ENCODE measurements at regions not wholly inside any gene's neighbourhood (a gene's known extent, or its start where the extent isn't known, plus 50 kb on each side); places are given as distances from the start of the nearest gene placed in this dataset.

DNA sequence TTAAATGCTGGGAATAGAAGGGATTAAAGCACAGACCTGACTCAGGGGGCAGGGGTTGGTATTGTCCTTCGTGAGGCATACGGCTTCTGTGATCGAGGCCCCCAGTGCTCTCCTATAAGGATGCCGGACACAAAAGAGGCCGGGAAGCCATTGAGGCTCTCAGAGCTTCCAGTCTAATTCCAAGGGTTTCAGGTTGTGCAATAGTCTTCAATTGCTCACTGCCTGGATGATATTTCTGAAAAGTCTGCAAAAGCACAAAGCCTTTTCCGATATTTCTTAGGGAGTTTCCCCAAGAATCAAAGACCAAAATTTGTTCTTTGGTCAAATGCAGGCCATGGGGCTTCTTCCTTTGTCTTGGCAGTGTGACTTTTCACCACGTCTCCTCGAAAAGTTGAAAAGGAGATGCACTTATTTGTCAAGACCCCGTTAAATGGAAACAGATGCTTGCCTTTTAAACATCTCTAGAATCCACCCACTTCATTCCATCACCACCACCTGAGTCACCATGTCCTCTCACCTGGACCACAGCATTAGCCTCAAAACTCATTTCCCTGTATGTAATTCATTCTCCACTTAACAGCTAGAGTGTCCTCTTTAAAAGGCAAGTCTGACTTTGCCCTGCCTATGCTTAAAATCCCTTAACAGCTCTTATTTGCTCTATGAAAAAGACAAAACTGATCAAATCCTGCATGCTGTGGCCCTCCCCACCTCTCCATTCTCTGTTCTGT, 134.8 kb upstream of the NAMPT start:
- Histone ChIP-seq H3K9me3 (replicated peaks; ENCODE audit: low read length) (no peaks in the 10 kb centered on the region), H3K36me3 (ENCODE audit: insufficient read depth, low read length) (no peaks in the 10 kb centered on the region), H3K4me3 (ENCODE audit: low read length) (no peak overlapping the region), H3K4me2 (ENCODE audit: low read length) (no peak overlapping the region), H3K27me3 (ENCODE audit: control insufficient read depth, insufficient read depth, low read length) (no peaks in the 10 kb centered on the region), H3K4me1 (ENCODE audit: control insufficient read depth, insufficient read depth, low read length) (peaks cover 18% of the 10 kb centered on the region), H3K9ac (ENCODE audit: low read depth, low read length) (no peak overlapping the region)

DNA sequence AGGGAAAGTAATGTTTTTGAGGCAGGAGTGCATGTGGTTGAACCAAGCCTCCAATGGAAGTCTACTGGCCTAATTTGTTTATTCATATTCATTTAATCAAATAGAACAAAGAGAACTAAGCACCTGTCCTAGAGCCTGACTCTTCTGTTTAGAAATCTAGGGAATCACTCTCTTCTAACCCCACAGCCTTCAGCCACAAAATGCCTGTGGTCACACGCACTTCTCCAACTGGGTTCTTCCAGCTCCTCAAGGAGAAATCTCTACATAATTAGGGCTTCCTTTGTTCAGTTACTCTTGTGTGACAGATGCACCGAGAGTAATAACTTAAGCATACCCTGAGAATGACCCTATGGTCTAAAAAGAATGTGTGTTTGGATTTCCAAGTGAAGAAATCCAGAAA, 133.7 kb upstream of the NAMPT start:
- no peak overlapping the region for H3K4me3 ChIP-seq (ENCODE audit: low read length)
- no peaks in the 10 kb centered on the region for H3K36me3 ChIP-seq (ENCODE audit: insufficient read depth, low read length)
- H3K27me3 ChIP-seq (ENCODE audit: control insufficient read depth, insufficient read depth, low read length) = peaks cover 2% of the 10 kb centered on the region
- no peak overlapping the region for H3K9ac ChIP-seq (ENCODE audit: low read depth, low read length)
- peaks cover 13% of the 10 kb centered on the region for H3K4me1 ChIP-seq (ENCODE audit: control insufficient read depth, insufficient read depth, low read length)
- H3K9me3 ChIP-seq (replicated peaks; ENCODE audit: low read length) = no peaks in the 10 kb centered on the region
- H3K4me2 ChIP-seq (ENCODE audit: low read length) = no peak overlapping the region

DNA sequence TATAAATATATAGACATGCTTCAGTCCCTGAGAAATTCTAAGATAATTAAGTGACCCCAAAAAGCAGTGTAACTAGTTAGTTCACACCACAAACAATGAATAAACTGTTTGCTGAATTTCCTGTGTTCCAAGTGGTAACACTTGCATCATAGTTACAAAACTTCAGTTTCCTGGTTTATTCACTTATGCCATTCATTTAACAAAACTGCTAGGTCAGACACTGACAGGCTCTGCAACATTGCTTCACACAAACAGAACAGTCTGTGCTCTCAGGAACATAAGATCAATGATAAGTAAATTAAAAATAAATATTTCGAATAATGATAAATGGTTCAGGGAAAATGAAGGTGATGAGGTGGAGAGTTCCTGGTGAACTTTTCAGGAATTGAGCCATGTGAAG, 133.3 kb upstream of the NAMPT start:
- no peak overlapping the region for H3K9ac ChIP-seq (ENCODE audit: low read depth, low read length)
- no peak overlapping the region for H3K4me3 ChIP-seq (ENCODE audit: low read length)
- H3K4me2 ChIP-seq (ENCODE audit: low read length) = no peak overlapping the region
- H3K27me3 ChIP-seq (ENCODE audit: control insufficient read depth, insufficient read depth, low read length) = peaks cover 6% of the 10 kb centered on the region
- H3K4me1 ChIP-seq (ENCODE audit: control insufficient read depth, insufficient read depth, low read length) = peaks cover 13% of the 10 kb centered on the region
- H3K9me3 ChIP-seq (replicated peaks; ENCODE audit: low read length) = no peaks in the 10 kb centered on the region
- H3K36me3 ChIP-seq (ENCODE audit: insufficient read depth, low read length) = no peaks in the 10 kb centered on the region

DNA sequence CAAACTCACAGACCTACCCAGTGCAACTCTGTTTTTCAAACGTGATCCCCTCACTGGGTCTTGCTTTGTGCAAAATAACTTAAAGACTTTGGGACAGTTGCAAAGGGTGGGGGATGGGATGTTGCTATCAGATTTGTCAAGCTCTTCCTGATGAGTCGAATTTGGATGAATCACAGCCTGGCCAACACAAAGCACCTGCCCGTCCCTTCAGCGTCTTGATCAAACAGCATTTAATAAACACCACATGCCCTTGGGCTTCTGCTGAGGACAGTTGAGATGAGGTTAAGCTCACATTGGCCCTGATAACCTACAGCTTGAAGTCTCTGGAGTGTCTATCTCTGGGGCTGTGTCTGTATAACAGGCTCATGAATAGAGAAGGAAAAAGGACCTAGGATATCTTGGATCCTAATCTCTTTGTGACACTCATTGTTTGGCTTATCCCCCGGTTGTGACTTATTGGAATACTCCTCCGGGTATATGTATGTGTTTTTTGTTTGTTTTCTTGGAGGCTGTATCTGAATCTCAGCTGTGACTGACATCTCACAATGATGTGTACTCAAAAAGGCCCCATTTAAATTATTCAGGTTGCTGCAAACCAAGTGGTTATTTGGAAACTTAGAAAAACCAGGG, 132.6 kb upstream of the NAMPT start:
- Histone ChIP-seq H3K27me3 (ENCODE audit: control insufficient read depth, insufficient read depth, low read length) (peaks cover 6% of the 10 kb centered on the region), H3K4me1 (ENCODE audit: control insufficient read depth, insufficient read depth, low read length) (peaks cover 13% of the 10 kb centered on the region), H3K9ac (ENCODE audit: low read depth, low read length) (no peak overlapping the region), H3K4me2 (ENCODE audit: low read length) (no peak overlapping the region), H3K4me3 (ENCODE audit: low read length) (no peak overlapping the region), H3K9me3 (replicated peaks; ENCODE audit: low read length) (no peaks in the 10 kb centered on the region), H3K36me3 (ENCODE audit: insufficient read depth, low read length) (no peaks in the 10 kb centered on the region)

DNA sequence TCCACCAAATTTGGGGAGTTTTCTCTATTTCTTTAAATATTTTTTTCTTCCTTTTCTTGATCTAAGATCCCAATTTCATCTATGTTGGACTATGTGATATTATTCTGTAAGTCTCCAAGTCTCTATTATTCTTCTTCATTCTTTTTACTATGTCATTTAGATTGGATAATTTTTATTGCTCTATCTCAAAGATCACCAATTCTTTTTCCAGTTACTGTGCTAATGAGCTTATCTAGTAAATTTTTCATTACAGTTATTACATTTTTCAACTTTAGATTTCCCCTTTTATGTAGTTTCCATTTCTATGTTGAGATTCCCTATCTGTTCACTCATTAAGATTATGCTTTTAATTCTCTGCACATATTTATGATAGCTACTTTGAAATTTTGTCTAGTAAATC, 131.6 kb upstream of the NAMPT start:
- H3K9me3 ChIP-seq (replicated peaks; ENCODE audit: low read length) = no peaks in the 10 kb centered on the region
- H3K4me1 ChIP-seq (ENCODE audit: control insufficient read depth, insufficient read depth, low read length) = peaks cover 7% of the 10 kb centered on the region
- H3K27me3 ChIP-seq (ENCODE audit: control insufficient read depth, insufficient read depth, low read length) = peaks cover 12% of the 10 kb centered on the region
- H3K4me3 ChIP-seq (ENCODE audit: low read length) = no peak overlapping the region
- H3K36me3 ChIP-seq (ENCODE audit: insufficient read depth, low read length) = no peaks in the 10 kb centered on the region
- H3K9ac ChIP-seq (ENCODE audit: low read depth, low read length) = no peak overlapping the region
- no peak overlapping the region for H3K4me2 ChIP-seq (ENCODE audit: low read length)

DNA sequence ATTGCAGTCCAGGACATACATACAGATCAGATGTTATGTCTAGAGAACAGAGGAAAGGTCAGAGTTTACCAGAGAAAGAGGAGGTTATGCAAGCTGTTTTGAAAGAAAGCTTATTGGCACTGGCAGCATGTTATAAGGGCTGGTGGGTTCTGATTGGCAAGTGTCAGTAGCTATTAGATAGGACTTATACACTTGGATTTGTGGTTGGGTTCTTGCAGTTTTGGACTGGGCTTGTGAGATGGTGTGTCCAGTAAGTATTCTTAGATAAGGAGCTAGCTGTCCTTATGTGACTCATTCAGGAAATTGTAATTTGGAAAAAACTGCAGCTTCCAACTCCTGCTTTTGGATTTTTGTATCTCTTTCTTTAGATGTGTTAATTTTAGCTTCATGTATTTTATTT, 130.7 kb upstream of the NAMPT start:
- Histone ChIP-seq H3K4me1 (ENCODE audit: control insufficient read depth, insufficient read depth, low read length) (no peaks in the 10 kb centered on the region), H3K9me3 (replicated peaks; ENCODE audit: low read length) (no peaks in the 10 kb centered on the region), H3K4me2 (ENCODE audit: low read length) (no peak overlapping the region), H3K9ac (ENCODE audit: low read depth, low read length) (no peak overlapping the region), H3K36me3 (ENCODE audit: insufficient read depth, low read length) (no peaks in the 10 kb centered on the region), H3K4me3 (ENCODE audit: low read length) (no peak overlapping the region), H3K27me3 (ENCODE audit: control insufficient read depth, insufficient read depth, low read length) (peaks cover 13% of the 10 kb centered on the region)

DNA sequence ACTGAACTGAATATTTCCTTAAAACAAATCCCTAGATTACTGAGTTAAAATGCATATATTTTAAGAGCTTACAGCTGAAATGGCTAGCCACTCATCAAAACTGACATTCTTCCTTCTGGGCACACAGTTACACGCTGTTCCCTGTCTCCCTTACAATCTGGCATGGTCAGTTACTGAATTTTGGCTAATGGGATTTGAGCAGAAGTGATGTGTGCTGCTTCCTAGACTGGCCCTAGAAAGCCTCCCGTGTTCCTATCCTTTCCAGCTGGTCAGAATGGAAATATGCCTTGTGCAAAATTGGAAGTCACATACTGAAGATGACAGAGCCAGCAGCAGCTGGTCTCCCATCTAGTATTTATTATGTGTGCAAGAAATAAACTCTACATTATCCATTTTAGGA, 128.7 kb upstream of the NAMPT start:
- Histone ChIP-seq H3K9ac (ENCODE audit: low read depth, low read length) (no peak overlapping the region), H3K9me3 (replicated peaks; ENCODE audit: low read length) (no peaks in the 10 kb centered on the region), H3K4me2 (ENCODE audit: low read length) (no peak overlapping the region), H3K27me3 (ENCODE audit: control insufficient read depth, insufficient read depth, low read length) (peaks cover 13% of the 10 kb centered on the region), H3K36me3 (ENCODE audit: insufficient read depth, low read length) (no peaks in the 10 kb centered on the region), H3K4me1 (ENCODE audit: control insufficient read depth, insufficient read depth, low read length) (no peaks in the 10 kb centered on the region), H3K4me3 (ENCODE audit: low read length) (no peak overlapping the region)

DNA sequence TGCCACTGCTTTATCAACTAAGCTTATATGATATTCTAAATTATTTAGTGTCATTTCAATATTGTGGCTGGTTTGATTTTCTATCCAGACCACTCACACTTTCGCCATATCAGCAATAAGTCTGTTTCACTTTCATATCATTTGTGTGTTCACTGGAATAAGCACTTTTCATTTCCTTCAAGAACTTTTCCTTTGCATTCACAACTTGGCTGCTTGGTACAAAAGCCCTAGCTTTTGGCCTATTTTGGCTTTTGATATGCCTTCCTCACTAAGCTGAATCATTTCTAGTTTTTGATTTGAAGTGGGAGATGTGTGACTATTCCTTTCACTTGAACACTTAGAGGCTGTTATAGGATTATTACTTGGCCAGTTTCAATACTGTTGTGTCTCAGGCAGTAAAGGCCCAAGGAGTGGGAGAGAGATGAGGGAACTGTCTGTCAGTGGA, 120.9 kb upstream of the NAMPT start:
- Histone ChIP-seq H3K4me1 (ENCODE audit: control insufficient read depth, insufficient read depth, low read length) (no peaks in the 10 kb centered on the region), H3K9ac (ENCODE audit: low read depth, low read length) (no peak overlapping the region)

DNA sequence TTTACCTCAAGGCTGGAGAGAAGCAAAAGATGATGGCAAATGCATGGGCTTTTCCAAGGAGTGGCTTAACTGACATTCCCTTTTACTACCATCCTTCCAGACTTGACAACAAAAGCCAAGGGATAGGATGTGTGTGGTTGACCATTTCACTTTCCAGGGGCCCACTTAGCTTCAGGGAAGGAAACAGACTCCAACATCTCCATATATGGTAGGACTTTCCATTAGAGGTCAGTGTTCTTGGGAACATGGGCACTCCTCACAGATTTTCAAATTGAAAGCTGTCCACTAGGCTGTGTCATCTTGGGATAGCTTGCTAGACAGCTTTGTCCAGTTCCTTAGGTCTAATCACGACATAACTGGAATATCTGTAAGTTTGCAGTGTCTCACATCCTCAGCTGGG, 118.1 kb upstream of the NAMPT start:
- Histone ChIP-seq H3K9me3 (replicated peaks; ENCODE audit: low read length) (no peaks in the 10 kb centered on the region), H3K9ac (ENCODE audit: low read depth, low read length) (no peak overlapping the region), H3K27me3 (ENCODE audit: control insufficient read depth, insufficient read depth, low read length) (peaks cover 39% of the 10 kb centered on the region), H3K4me1 (ENCODE audit: control insufficient read depth, insufficient read depth, low read length) (no peaks in the 10 kb centered on the region), H3K36me3 (ENCODE audit: insufficient read depth, low read length) (no peaks in the 10 kb centered on the region), H3K4me3 (ENCODE audit: low read length) (no peak overlapping the region), H3K4me2 (ENCODE audit: low read length) (no peak overlapping the region)

More for the DNA sequence above, 120.9 kb upstream of the NAMPT start:
- no peaks in the 10 kb centered on the region for H3K9me3 ChIP-seq (replicated peaks; ENCODE audit: low read length)
- H3K4me3 ChIP-seq (ENCODE audit: low read length) = no peak overlapping the region
- H3K4me2 ChIP-seq (ENCODE audit: low read length) = no peak overlapping the region
- no peaks in the 10 kb centered on the region for H3K36me3 ChIP-seq (ENCODE audit: insufficient read depth, low read length)
- peaks cover 25% of the 10 kb centered on the region for H3K27me3 ChIP-seq (ENCODE audit: control insufficient read depth, insufficient read depth, low read length)

DNA sequence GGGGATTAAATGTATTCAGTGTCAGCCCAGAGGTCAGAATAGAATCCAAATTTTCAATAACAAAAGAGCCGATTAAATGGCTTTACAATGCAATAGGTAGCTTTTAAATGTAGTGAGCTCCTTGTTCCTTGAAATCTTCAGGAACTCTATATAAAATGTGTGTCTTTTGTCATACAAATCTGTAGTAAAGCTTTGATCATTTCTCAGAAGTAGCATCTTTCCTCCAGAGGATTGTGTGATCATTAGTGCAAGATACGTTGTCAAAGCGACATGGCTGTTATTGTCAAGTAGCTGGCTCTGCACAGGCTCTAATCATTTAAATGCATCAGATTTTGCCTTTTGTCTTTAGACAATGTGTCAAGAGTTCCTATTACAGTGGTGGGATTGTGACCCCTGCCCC, 116.1 kb upstream of the NAMPT start:
- peaks cover 41% of the 10 kb centered on the region for H3K27me3 ChIP-seq (ENCODE audit: control insufficient read depth, insufficient read depth, low read length)
- H3K4me2 ChIP-seq (ENCODE audit: low read length) = no peak overlapping the region
- H3K4me1 ChIP-seq (ENCODE audit: control insufficient read depth, insufficient read depth, low read length) = no peaks in the 10 kb centered on the region
- H3K36me3 ChIP-seq (ENCODE audit: insufficient read depth, low read length) = no peaks in the 10 kb centered on the region
- no peak overlapping the region for H3K9ac ChIP-seq (ENCODE audit: low read depth, low read length)
- no peaks in the 10 kb centered on the region for H3K9me3 ChIP-seq (replicated peaks; ENCODE audit: low read length)
- no peak overlapping the region for H3K4me3 ChIP-seq (ENCODE audit: low read length)

DNA sequence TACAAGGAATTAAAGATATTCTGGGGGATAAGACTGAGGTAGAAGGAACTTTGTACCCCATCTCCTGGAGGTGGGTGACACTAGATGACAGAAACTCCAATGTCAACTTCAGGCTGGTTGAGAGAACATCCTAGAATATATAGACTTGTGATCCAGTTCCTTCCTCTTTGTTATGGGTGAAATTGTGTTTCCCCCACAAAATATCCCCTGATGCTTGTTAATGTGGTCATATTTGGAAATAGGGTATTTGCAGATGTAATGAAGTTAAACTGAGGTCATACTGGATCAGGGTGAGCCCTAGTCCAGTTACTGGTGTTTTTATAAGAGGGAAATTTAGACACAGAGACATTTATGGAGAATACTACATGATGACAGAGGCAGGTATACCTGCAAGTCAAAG, 114.0 kb upstream of the NAMPT start:
- no peak overlapping the region for H3K4me3 ChIP-seq (ENCODE audit: low read length)
- peaks cover 48% of the 10 kb centered on the region for H3K27me3 ChIP-seq (ENCODE audit: control insufficient read depth, insufficient read depth, low read length)
- H3K4me2 ChIP-seq (ENCODE audit: low read length) = no peak overlapping the region
- H3K9me3 ChIP-seq (replicated peaks; ENCODE audit: low read length) = no peaks in the 10 kb centered on the region
- H3K9ac ChIP-seq (ENCODE audit: low read depth, low read length) = no peak overlapping the region
- H3K4me1 ChIP-seq (ENCODE audit: control insufficient read depth, insufficient read depth, low read length) = no peaks in the 10 kb centered on the region
- no peaks in the 10 kb centered on the region for H3K36me3 ChIP-seq (ENCODE audit: insufficient read depth, low read length)

DNA sequence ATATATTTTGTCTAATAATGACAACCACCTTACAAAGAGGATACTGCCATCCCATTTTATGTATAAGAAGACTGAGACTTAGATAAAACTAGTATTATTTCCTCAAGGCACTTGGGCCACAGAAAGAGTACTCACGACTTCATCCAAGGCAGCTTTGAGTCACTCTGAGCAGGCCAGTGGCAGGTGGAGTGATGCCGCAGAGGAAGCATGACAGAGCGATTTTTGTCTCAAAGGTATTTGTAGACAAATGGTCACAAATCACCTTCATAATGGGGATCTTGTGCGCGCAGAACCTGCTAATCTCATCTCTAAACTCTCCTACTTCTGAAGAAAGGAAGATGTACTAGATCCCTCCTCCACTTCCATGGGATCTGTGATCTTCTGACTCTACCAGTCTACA, 113.2 kb upstream of the NAMPT start:
- Histone ChIP-seq H3K36me3 (ENCODE audit: insufficient read depth, low read length) (no peaks in the 10 kb centered on the region), H3K4me2 (ENCODE audit: low read length) (no peak overlapping the region), H3K27me3 (ENCODE audit: control insufficient read depth, insufficient read depth, low read length) (peaks cover 45% of the 10 kb centered on the region), H3K9ac (ENCODE audit: low read depth, low read length) (no peak overlapping the region), H3K4me3 (ENCODE audit: low read length) (no peak overlapping the region), H3K4me1 (ENCODE audit: control insufficient read depth, insufficient read depth, low read length) (no peaks in the 10 kb centered on the region), H3K9me3 (replicated peaks; ENCODE audit: low read length) (no peaks in the 10 kb centered on the region)
